Brain microvascular endothelial cell (primary cell): ENCODE measurements at regions not wholly inside any gene's neighbourhood (a gene's known extent, or its start where the extent isn't known, plus 50 kb on each side); places are given as distances from the start of the nearest gene placed in this dataset.

Experiments
- DNase-seq: peaks from one replicate; pipeline ENCODE4 v3.0.0-alpha.2; 2020
- H3K27ac ChIP-seq: fragments of 250-450 bp; sonication (Bioruptor Pico); 2 replicates; pipeline ENCODE4 v1.5.1; 2020; ENCODE audit warnings: mild to moderate bottlenecking, moderate library complexity
- H3K27me3 ChIP-seq: fragments of 250-450 bp; sonication (Bioruptor Pico); replicated peaks from 2 replicates; pipeline ENCODE4 v1.5.1; 2020; ENCODE audit warnings: mild to moderate bottlenecking
- H3K36me3 ChIP-seq: fragments of 250-450 bp; sonication (Bioruptor Pico); replicated peaks from 2 replicates; pipeline ENCODE4 v1.5.1; 2020; ENCODE audit warnings: mild to moderate bottlenecking
- H3K4me3 ChIP-seq: 2 replicates; pipeline ENCODE4 v1.5.1; 2011; ENCODE audit warnings: low read depth, mild to moderate bottlenecking, control low read depth, low read length, moderate library complexity
- CTCF ChIP-seq: IDR thresholded peaks from 2 replicates; pipeline ENCODE4 v1.5.1; 2011; ENCODE audit warnings: low read depth, mild to moderate bottlenecking, moderate library complexity, low read length, control low read depth, inconsistent platforms; ENCODE audit errors: missing control alignments
- in situ Hi-C: cut with HindIII; loops from 2 replicates; pipeline ENCODE4 v1.10.0; 2017; ENCODE audit warnings: low sequenced_read_pairs, low pct_ligation_motif_present

DNA sequence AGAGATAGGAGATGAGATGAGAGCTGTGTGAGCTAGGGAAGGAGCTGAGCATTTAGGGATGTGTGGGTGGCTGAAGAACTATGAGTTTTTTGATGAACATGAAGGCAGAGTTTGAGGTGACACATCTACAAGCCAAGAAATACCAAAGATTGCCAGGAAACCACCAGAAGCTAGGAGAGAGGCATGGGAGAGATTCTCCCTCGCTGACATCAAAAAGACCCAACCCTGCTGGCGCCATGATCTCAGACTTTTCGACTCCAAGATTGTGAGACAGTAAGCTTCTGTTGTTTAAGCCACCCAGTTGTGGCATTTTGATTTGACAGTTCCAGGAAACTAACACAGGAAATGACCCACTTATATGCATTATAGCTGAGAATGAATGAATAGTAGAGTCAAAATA is 790.9 kb downstream of the TFAP2A start:
- no peak for DNase-seq
- in situ Hi-C loops, result no loop called here
- TF ChIP-seq CTCF, result no peak
- Histone ChIP-seq H3K36me3 (no peaks in the 10 kb centered on the region), H3K27ac (no peak overlapping the region), H3K4me3 (no peak overlapping the region), H3K27me3 (no peaks in the 10 kb centered on the region)

DNA sequence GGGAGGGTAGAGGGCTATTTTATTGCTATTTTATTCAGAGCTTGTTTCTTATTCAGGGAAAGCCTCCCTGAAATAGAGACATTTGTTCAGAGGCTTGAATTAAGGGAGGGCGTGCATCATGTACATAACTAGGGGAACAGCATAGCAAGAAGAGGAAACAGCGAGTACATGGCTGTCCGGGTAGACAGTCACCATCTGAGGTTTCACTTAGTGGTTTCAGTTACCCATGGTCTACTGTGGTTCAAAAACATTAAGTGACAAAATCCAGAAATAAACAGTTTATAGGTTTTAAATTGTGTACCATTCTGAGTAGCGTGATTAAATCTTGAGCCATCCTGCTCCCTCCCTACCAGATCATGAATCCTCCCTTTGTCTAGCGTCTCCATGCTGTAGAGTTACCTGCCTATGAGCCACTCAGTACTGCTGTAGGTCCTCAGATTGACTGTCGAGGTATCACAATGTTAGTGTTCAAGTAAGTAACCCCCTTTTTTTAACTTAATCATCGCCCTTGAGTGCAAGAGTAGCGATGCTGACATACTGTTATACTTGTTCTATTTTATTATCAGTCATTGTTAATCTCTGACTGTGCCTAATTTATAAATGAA is 791.5 kb downstream of the TFAP2A start:
- in situ Hi-C loops, result no loop called here
- DNase-seq, result no peak
- Histone ChIP-seq H3K27ac (no peak overlapping the region), H3K36me3 (no peaks in the 10 kb centered on the region), H3K27me3 (no peaks in the 10 kb centered on the region), H3K4me3 (no peak overlapping the region)
- TF ChIP-seq CTCF, result no peak

- H3K4me3 ChIP-seq, result no peak overlapping the region
- no peaks in the 10 kb centered on the region for H3K27me3 ChIP-seq
- no peak overlapping the region for H3K27ac ChIP-seq
- no peak for DNase-seq
- in situ Hi-C loops, result no loop called here
- H3K36me3 ChIP-seq, result no peaks in the 10 kb centered on the region
- no peak for TF ChIP-seq CTCF
Measured at GRCh38 chr6:9621276-9621675, 793.6 kb downstream of the TFAP2A start.

DNA sequence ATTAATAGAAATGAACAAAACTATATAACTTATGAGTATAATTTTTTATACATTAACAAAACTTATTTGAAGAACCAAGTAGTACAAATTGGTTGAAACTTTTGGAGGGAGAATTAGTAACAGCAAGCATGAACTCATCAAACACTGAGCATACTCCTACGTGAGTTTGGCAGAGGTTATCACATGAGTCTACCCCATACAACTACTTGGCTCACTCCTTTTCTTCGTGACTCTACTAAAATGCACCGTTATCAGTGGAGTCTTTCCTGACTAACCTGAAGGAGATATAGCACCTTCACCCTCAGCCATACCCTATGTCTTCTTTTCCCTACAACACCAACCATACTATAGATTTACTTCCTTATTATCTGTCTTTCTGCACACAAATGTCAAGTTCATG is 794.2 kb downstream of the TFAP2A start:
- no peaks in the 10 kb centered on the region for H3K27me3 ChIP-seq
- TF ChIP-seq CTCF, result no peak
- in situ Hi-C loops, result no loop called here

GRCh38 chr6:9620263-9620662 is 794.6 kb downstream of the TFAP2A start:
- in situ Hi-C loops, result no loop called here
- TF ChIP-seq CTCF, result no peak
- H3K27me3 ChIP-seq, result no peaks in the 10 kb centered on the region

More for the DNA sequence above, 794.2 kb downstream of the TFAP2A start:
- Histone ChIP-seq H3K27ac (no peak overlapping the region), H3K36me3 (no peaks in the 10 kb centered on the region), H3K4me3 (no peak overlapping the region)
- no peak for DNase-seq

GRCh38 chr6:9614778-9615177 is 800.1 kb downstream of the TFAP2A start:
- DNase-seq, result no peak
- Histone ChIP-seq H3K4me3 (no peak overlapping the region), H3K36me3 (no peaks in the 10 kb centered on the region), H3K27ac (no peak overlapping the region), H3K27me3 (no peaks in the 10 kb centered on the region)
- in situ Hi-C loops, result no loop called here
- no peak for TF ChIP-seq CTCF

More at GRCh38 chr6:9620263-9620662, 794.6 kb downstream of the TFAP2A start:
- H3K36me3 ChIP-seq, result no peaks in the 10 kb centered on the region
- no peak for DNase-seq
- H3K4me3 ChIP-seq, result no peak overlapping the region
- H3K27ac ChIP-seq, result no peak overlapping the region
